ENCODE measurements at regions not wholly inside any gene's neighbourhood (a gene's known extent, or its start where the extent isn't known, plus 50 kb on each side); places are given as distances from the start of the nearest gene placed in this dataset.
"Not testable (repeated sequence)": the region's sequence is repeated elsewhere in the genome, so short reads cannot be mapped to it uniquely, and the experiment has no call there.

DNA sequence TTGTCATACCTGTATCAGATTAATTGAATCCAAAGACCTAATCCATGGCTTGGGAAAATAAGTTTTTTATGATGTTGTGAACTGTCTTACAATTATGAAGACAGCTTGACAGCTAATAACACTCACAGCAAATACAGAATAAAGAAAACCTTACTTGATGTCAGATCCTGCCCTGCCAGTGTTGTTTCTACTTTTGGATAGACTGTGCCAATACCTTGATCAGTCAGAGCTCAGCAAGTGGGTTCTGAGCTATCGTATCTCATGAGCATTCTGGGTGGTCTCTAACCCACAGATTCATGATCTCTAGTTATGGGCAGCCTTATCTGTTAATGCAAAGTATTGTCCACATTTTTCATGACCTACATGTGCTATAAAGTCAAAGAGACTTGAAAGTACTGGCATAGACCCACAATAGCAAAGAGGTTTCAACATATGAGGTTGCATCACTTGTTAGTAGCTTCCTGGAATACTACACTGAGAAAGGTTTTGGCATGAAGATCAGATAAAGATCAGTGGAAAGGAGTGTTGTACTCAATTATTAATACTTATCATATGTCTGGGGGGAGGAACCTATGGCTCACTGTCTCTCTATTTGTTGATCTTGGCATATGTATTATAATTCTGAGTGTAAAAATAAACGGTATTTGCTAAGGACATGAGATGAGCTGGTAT lies 250.7 kb downstream of the UBE2NL start:
- not testable (repeated sequence) for TF ChIP-seq CTCF, EZH2 (IDR thresholded peaks at IDR 0.05)
